ENCODE measurements at regions not wholly inside any gene's neighbourhood (a gene's known extent, or its start where the extent isn't known, plus 50 kb on each side); places are given as distances from the start of the nearest gene placed in this dataset.

DNA sequence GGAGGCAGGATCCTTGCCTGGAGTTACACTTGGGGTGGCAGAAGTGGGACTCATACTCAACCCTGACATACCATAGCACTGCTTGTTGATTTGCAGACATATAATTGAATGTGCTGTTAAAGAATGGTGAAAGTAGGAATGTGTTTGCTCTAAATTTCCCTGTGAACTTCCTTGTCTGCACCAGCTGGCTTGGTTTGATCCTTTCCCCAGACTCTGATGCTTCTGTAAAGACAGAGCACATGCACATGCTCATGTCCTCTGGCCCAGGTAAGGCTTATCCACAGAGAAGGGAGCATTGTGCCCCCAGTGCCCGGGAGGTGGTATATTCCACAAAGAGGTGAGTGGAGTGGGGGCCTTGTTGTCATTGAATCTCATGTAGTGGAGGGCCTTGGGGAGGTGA lies 138.0 kb upstream of the STC2 start:
- TF ChIP-seq NFIC (IDR thresholded peaks at IDR 0.05) = no peak
- no peak for TF ChIP-seq TEAD4 (IDR thresholded peaks at IDR 0.05)

DNA sequence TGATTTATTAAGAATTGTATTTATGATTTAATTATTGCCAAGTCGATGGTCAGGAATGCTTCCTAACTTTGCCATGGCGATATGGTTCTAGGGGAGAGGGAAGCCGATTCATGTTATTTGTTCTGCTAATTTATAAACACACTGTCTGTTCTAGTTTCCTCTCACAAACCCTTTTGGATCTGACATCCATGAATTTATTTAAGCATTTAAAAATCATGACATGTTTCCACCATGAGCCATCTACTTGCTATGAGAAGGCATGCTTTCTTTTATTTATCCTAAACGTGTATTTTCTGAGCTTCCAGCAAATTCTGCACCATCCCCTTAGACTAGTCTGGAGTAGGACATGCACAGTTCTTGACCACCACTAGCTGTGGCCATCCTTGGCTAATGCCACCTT lies 136.6 kb upstream of the STC2 start:
- TF ChIP-seq TCF12 (IDR thresholded peaks at IDR 0.05; ENCODE audit: low read depth) (no peak), EP300 (IDR thresholded peaks at IDR 0.05; ENCODE audit: borderline replicate concordance) (no peak), FOXM1 (IDR thresholded peaks at IDR 0.05; ENCODE audit: borderline replicate concordance, low read depth) (no peak), ZBTB7A (IDR thresholded peaks at IDR 0.05; ENCODE audit: low read depth) (no peak), TEAD4 (IDR thresholded peaks at IDR 0.05) (no peak), RAD21 (IDR thresholded peaks at IDR 0.05; ENCODE audit: low read depth) (no peak), YY1 (IDR thresholded peaks at IDR 0.05; ENCODE audit: low read depth) (no peak), CREB1 (IDR thresholded peaks at IDR 0.05; ENCODE audit: low read depth) (no peak), NFIC (IDR thresholded peaks at IDR 0.05) (no peak), CEBPB (IDR thresholded peaks at IDR 0.05) (no peak), EGR1 (IDR thresholded peaks at IDR 0.05) (no peak), TAF1 (IDR thresholded peaks at IDR 0.05; ENCODE audit: low read depth) (no peak)
- TF ChIP-seq, protein P1, sequence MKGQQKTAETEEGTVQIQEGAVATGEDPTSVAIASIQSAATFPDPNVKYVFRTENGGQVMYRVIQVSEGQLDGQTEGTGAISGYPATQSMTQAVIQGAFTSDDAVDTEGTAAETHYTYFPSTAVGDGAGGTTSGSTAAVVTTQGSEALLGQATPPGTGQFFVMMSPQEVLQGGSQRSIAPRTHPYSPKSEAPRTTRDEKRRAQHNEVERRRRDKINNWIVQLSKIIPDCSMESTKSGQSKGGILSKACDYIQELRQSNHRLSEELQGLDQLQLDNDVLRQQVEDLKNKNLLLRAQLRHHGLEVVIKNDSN (IDR thresholded peaks at IDR 0.05) = no peak
- TF ChIP-seq, protein P2, sequence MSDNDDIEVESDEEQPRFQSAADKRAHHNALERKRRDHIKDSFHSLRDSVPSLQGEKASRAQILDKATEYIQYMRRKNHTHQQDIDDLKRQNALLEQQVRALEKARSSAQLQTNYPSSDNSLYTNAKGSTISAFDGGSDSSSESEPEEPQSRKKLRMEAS (IDR thresholded peaks at IDR 0.05) = no peak
- TF ChIP-seq, protein P3, sequence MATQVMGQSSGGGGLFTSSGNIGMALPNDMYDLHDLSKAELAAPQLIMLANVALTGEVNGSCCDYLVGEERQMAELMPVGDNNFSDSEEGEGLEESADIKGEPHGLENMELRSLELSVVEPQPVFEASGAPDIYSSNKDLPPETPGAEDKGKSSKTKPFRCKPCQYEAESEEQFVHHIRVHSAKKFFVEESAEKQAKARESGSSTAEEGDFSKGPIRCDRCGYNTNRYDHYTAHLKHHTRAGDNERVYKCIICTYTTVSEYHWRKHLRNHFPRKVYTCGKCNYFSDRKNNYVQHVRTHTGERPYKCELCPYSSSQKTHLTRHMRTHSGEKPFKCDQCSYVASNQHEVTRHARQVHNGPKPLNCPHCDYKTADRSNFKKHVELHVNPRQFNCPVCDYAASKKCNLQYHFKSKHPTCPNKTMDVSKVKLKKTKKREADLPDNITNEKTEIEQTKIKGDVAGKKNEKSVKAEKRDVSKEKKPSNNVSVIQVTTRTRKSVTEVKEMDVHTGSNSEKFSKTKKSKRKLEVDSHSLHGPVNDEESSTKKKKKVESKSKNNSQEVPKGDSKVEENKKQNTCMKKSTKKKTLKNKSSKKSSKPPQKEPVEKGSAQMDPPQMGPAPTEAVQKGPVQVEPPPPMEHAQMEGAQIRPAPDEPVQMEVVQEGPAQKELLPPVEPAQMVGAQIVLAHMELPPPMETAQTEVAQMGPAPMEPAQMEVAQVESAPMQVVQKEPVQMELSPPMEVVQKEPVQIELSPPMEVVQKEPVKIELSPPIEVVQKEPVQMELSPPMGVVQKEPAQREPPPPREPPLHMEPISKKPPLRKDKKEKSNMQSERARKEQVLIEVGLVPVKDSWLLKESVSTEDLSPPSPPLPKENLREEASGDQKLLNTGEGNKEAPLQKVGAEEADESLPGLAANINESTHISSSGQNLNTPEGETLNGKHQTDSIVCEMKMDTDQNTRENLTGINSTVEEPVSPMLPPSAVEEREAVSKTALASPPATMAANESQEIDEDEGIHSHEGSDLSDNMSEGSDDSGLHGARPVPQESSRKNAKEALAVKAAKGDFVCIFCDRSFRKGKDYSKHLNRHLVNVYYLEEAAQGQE (IDR thresholded peaks at IDR 0.05; ENCODE audit: low read depth) = no peak

DNA sequence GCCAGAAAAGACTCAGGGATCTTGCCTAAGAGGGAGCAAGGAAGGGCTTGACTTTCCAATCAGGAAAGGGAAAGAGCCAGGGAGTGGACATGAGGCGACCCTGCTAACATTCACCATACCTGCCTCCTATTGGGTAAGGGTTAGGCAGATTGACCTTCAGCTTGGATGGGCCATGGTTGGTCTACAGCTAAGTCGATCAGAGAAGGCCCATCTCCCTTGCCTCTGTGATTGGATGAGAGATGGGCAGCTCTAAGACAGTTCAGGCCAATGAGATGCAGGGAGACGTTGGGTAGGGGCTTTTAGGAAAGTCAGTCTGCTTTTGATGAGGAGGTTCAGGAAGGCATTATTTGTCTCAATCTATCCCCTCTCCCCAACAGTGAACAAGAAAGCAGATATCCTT lies 135.0 kb upstream of the STC2 start:
- TF ChIP-seq TCF12 (IDR thresholded peaks at IDR 0.05; ENCODE audit: low read depth) (no peak), EP300 (IDR thresholded peaks at IDR 0.05; ENCODE audit: borderline replicate concordance) (no peak), TEAD4 (IDR thresholded peaks at IDR 0.05) (no peak), FOXM1 (IDR thresholded peaks at IDR 0.05; ENCODE audit: borderline replicate concordance, low read depth) (no peak)

GRCh38 chr5:173458828-173459609 lies 130.8 kb upstream of the STC2 start:
- TF ChIP-seq, protein P1 (IDR thresholded peaks at IDR 0.05) = no peak
- TF ChIP-seq ZBTB7A (IDR thresholded peaks at IDR 0.05; ENCODE audit: low read depth) (no peak), TEAD4 (IDR thresholded peaks at IDR 0.05) (no peak), EP300 (IDR thresholded peaks at IDR 0.05; ENCODE audit: borderline replicate concordance) (no peak)
- TF ChIP-seq, protein P3 (IDR thresholded peaks at IDR 0.05; ENCODE audit: low read depth) = no peak

GRCh38 chr5:173457482-173457881 lies 129.3 kb upstream of the STC2 start:
- no peak for TF ChIP-seq EP300 (IDR thresholded peaks at IDR 0.05; ENCODE audit: borderline replicate concordance)
- TF ChIP-seq YY1 (IDR thresholded peaks at IDR 0.05; ENCODE audit: low read depth) = no peak
- TF ChIP-seq EGR1 (IDR thresholded peaks at IDR 0.05) = no peak

DNA sequence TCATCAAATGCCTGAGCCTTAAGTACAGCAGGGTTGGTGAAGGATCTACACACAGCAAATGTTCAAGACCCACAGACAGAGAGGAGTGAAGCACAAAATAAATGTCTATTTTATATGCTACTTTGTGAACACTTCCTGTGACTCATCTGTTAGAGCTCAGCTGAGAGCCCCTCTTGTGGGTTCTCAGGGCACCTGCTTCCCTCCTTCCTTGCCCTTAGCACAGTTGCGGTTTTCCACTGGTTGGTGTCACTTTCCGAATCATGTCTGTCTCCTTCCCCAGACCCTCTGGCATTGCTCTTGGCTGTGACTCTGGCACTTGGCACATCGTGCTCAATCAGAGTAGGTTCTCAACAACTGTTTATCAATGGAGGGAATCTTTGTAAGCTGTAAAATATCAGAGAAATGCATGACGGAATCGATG lies 128.5 kb upstream of the STC2 start:
- TF ChIP-seq, protein P1 (IDR thresholded peaks at IDR 0.05) = no peak
- TF ChIP-seq CREB1 (IDR thresholded peaks at IDR 0.05; ENCODE audit: low read depth) = no peak
- no peak for TF ChIP-seq FOXM1 (IDR thresholded peaks at IDR 0.05; ENCODE audit: borderline replicate concordance, low read depth)
- TF ChIP-seq, protein P2 (IDR thresholded peaks at IDR 0.05) = no peak
- TF ChIP-seq YY1 (IDR thresholded peaks at IDR 0.05; ENCODE audit: low read depth) = no peak
- TF ChIP-seq, protein P3 (IDR thresholded peaks at IDR 0.05; ENCODE audit: low read depth) = no peak
- no peak for TF ChIP-seq NFIC (IDR thresholded peaks at IDR 0.05)
- no peak for TF ChIP-seq EGR1 (IDR thresholded peaks at IDR 0.05)
